HepG2 (cell line): ENCODE measurements at regions not wholly inside any gene's neighbourhood (a gene's known extent, or its start where the extent isn't known, plus 50 kb on each side); places are given as distances from the start of the nearest gene placed in this dataset.

Source experiments
- FOXA1 ChIP-seq, 2 experiments: fragments of 450-650 bp in 1 of 2; sonication (generic) in 1 of 2; formaldehyde crosslinking in 1 of 2; IDR thresholded peaks; 2 replicates each; pipeline versions ENCODE4 v1.4.0 to v1.6.1; 2016 to 2020; ENCODE audit warnings: missing genetic modification reagents in 1 of 2
- GATAD2A ChIP-seq: IDR thresholded peaks from 2 replicates; pipeline ENCODE4 v1.6.1; 2016
- HDAC1 ChIP-seq: sonication (generic); formaldehyde crosslinking; IDR thresholded peaks from 2 replicates; pipeline ENCODE4 v1.5.1; 2020; ENCODE audit warnings: mild to moderate bottlenecking, missing genetic modification reagents
- HDAC2 ChIP-seq: sonication (generic); formaldehyde crosslinking; IDR thresholded peaks from 2 replicates; pipeline ENCODE4 v1.4.0; 2020; ENCODE audit warnings: missing genetic modification reagents
- IRF2 ChIP-seq: IDR thresholded peaks from 2 replicates; pipeline ENCODE4 v1.6.1; 2018; ENCODE audit warnings: missing genetic modification reagents, missing compliant biosample characterization
- NCOA2 ChIP-seq: sonication (generic); formaldehyde crosslinking; IDR thresholded peaks from 2 replicates; pipeline ENCODE4 v1.8.0; 2022; ENCODE audit warnings: inconsistent platforms
- NFKBIZ ChIP-seq: IDR thresholded peaks from 2 replicates; pipeline ENCODE4 v1.6.1; 2018; ENCODE audit warnings: missing genetic modification reagents, missing compliant biosample characterization
- REPIN1 ChIP-seq: sonication (generic); formaldehyde crosslinking; IDR thresholded peaks from 2 replicates; pipeline ENCODE4 v1.8.0; 2022; ENCODE audit warnings: missing genetic modification reagents, low read depth, mild to moderate bottlenecking, borderline replicate concordance
- RXRA ChIP-seq: sonication (generic); formaldehyde crosslinking; IDR thresholded peaks from 2 replicates; pipeline ENCODE4 v1.5.1; 2020; ENCODE audit warnings: missing genetic modification reagents
- SKI ChIP-seq: fragments of 450-650 bp; IDR thresholded peaks from one replicate; pipeline ENCODE4 v1.6.1; 2018; ENCODE audit warnings: mild to moderate bottlenecking; ENCODE audit not compliant: partially characterized antibody
- SNAPC2 ChIP-seq: sonication (generic); formaldehyde crosslinking; IDR thresholded peaks from 2 replicates; pipeline ENCODE4 v1.8.1; 2022; ENCODE audit warnings: mild to moderate bottlenecking, missing genetic modification reagents
- SOX6 ChIP-seq, 2 experiments: fragments of 450-650 bp in 1 of 2; sonication (generic) in 1 of 2; formaldehyde crosslinking in 1 of 2; IDR thresholded peaks; 2 replicates each; pipeline versions ENCODE4 v1.4.0 to v1.6.1; 2017 to 2020; ENCODE audit warnings: antibody characterized with exemption in 1 of 2, mild to moderate bottlenecking in 1 of 2, missing genetic modification reagents in 1 of 2
- TCF7 ChIP-seq: sonication (generic); IDR thresholded peaks from 2 replicates; pipeline ENCODE4 v1.6.1; 2016; ENCODE audit warnings: antibody characterized with exemption, low read depth
- TOE1 ChIP-seq: sonication (generic); formaldehyde crosslinking; IDR thresholded peaks from 2 replicates; pipeline ENCODE4 v1.4.0; 2020; ENCODE audit warnings: mild to moderate bottlenecking, missing genetic modification reagents
- ZFP1 ChIP-seq: IDR thresholded peaks from 2 replicates; pipeline ENCODE4 v1.6.1; 2016
- ZNF121 ChIP-seq: sonication (generic); formaldehyde crosslinking; IDR thresholded peaks from 2 replicates; pipeline ENCODE4 v1.5.0; 2020; ENCODE audit warnings: mild to moderate bottlenecking, missing genetic modification reagents
- ZNF530 ChIP-seq: sonication (generic); formaldehyde crosslinking; IDR thresholded peaks from 2 replicates; pipeline ENCODE4 v1.5.0; 2020; ENCODE audit warnings: low read depth, mild to moderate bottlenecking, missing genetic modification reagents
- ZNF558 ChIP-seq: sonication (generic); formaldehyde crosslinking; IDR thresholded peaks from 2 replicates; pipeline ENCODE4 v1.9.0; 2022; ENCODE audit warnings: mild to moderate bottlenecking, missing genetic modification reagents, borderline replicate concordance
- TF ChIP-seq, protein P1 (sequence below): sonication (generic); formaldehyde crosslinking; IDR thresholded peaks from 2 replicates; pipeline ENCODE4 v1.5.1; 2020; ENCODE audit warnings: mild to moderate bottlenecking, missing genetic modification reagents, borderline replicate concordance
- TF ChIP-seq, protein P2 (sequence below): sonication (generic); formaldehyde crosslinking; IDR thresholded peaks from 2 replicates; pipeline ENCODE4 v1.4.0; 2020; ENCODE audit warnings: missing genetic modification reagents
- TF ChIP-seq, protein P3 (sequence below): IDR thresholded peaks from 2 replicates; pipeline ENCODE4 v1.6.1; 2016; ENCODE audit warnings: low read depth, borderline replicate concordance
- TF ChIP-seq, protein P4 (sequence below): IDR thresholded peaks from 2 replicates; pipeline ENCODE4 v1.6.1; 2012; ENCODE audit warnings: inconsistent platforms
- TF ChIP-seq, protein P5 (sequence below): IDR thresholded peaks from 2 replicates; pipeline ENCODE4 v1.6.1; 2018; ENCODE audit warnings: missing genetic modification reagents

DNA sequence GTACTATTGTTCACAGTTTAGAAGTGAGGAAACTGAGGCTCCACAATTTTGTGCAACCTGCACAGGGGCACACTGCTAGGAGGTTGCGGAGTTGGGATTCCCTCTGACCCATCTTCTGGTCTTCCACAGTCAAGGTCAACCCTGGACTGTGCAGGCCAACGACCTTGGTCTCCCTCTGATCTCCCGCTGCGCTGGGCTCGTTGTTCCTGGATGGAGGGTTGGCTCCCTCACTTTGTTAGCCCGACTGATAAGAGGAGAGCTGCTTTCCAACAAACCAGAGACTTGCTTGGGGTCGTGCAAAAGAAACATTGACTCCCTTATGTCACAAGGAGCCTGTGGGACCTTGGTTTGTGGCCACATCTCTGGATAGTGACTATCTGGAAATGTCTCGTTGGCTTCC, 187.6 kb downstream of the MYCN start (continued):
- TF ChIP-seq, protein P1, sequence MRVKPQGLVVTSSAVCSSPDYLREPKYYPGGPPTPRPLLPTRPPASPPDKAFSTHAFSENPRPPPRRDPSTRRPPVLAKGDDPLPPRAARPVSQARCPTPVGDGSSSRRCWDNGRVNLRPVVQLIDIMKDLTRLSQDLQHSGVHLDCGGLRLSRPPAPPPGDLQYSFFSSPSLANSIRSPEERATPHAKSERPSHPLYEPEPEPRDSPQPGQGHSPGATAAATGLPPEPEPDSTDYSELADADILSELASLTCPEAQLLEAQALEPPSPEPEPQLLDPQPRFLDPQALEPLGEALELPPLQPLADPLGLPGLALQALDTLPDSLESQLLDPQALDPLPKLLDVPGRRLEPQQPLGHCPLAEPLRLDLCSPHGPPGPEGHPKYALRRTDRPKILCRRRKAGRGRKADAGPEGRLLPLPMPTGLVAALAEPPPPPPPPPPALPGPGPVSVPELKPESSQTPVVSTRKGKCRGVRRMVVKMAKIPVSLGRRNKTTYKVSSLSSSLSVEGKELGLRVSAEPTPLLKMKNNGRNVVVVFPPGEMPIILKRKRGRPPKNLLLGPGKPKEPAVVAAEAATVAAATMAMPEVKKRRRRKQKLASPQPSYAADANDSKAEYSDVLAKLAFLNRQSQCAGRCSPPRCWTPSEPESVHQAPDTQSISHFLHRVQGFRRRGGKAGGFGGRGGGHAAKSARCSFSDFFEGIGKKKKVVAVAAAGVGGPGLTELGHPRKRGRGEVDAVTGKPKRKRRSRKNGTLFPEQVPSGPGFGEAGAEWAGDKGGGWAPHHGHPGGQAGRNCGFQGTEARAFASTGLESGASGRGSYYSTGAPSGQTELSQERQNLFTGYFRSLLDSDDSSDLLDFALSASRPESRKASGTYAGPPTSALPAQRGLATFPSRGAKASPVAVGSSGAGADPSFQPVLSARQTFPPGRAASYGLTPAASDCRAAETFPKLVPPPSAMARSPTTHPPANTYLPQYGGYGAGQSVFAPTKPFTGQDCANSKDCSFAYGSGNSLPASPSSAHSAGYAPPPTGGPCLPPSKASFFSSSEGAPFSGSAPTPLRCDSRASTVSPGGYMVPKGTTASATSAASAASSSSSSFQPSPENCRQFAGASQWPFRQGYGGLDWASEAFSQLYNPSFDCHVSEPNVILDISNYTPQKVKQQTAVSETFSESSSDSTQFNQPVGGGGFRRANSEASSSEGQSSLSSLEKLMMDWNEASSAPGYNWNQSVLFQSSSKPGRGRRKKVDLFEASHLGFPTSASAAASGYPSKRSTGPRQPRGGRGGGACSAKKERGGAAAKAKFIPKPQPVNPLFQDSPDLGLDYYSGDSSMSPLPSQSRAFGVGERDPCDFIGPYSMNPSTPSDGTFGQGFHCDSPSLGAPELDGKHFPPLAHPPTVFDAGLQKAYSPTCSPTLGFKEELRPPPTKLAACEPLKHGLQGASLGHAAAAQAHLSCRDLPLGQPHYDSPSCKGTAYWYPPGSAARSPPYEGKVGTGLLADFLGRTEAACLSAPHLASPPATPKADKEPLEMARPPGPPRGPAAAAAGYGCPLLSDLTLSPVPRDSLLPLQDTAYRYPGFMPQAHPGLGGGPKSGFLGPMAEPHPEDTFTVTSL, result peak; percentile 75
- TF ChIP-seq, protein P2, sequence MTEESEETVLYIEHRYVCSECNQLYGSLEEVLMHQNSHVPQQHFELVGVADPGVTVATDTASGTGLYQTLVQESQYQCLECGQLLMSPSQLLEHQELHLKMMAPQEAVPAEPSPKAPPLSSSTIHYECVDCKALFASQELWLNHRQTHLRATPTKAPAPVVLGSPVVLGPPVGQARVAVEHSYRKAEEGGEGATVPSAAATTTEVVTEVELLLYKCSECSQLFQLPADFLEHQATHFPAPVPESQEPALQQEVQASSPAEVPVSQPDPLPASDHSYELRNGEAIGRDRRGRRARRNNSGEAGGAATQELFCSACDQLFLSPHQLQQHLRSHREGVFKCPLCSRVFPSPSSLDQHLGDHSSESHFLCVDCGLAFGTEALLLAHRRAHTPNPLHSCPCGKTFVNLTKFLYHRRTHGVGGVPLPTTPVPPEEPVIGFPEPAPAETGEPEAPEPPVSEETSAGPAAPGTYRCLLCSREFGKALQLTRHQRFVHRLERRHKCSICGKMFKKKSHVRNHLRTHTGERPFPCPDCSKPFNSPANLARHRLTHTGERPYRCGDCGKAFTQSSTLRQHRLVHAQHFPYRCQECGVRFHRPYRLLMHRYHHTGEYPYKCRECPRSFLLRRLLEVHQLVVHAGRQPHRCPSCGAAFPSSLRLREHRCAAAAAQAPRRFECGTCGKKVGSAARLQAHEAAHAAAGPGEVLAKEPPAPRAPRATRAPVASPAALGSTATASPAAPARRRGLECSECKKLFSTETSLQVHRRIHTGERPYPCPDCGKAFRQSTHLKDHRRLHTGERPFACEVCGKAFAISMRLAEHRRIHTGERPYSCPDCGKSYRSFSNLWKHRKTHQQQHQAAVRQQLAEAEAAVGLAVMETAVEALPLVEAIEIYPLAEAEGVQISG, result peak; percentile 44; the same call in 1 of the 2 replicates
- TF ChIP-seq ZNF530 (CRISPR knock-in tag), result no peak
- peak; percentile 48; the same call in 1 of the 2 replicates for TF ChIP-seq GATAD2A (CRISPR knock-in tag)
- TF ChIP-seq SOX6 (IDR thresholded peaks at IDR 0.05), result no peak
- TF ChIP-seq SOX6 (CRISPR knock-in tag; IDR thresholded peaks at IDR 0.05), result peak; percentile 79
- TF ChIP-seq, protein P3, sequence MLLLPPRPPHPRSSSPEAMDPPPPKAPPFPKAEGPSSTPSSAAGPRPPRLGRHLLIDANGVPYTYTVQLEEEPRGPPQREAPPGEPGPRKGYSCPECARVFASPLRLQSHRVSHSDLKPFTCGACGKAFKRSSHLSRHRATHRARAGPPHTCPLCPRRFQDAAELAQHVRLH, result no peak
- peak; percentile 59 for TF ChIP-seq SKI
- TF ChIP-seq REPIN1 (CRISPR knock-in tag), result peak; percentile 65; the same call in 1 of the 2 replicates
- TF ChIP-seq, protein P4, sequence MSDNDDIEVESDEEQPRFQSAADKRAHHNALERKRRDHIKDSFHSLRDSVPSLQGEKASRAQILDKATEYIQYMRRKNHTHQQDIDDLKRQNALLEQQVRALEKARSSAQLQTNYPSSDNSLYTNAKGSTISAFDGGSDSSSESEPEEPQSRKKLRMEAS, result peak; percentile 25; the same call in 1 of the 2 replicates
- no peak for TF ChIP-seq ZNF558 (CRISPR knock-in tag)
- TF ChIP-seq TCF7, result peak; percentile 86
- no peak for TF ChIP-seq NFKBIZ (CRISPR knock-in tag)
- no peak for TF ChIP-seq FOXA1 (IDR thresholded peaks at IDR 0.05)
- TF ChIP-seq FOXA1 (CRISPR knock-in tag; IDR thresholded peaks at IDR 0.05), result 0 out of 2 replicates have a peak, but pooled peaks have one; percentile 6
- TF ChIP-seq RXRA (CRISPR knock-in tag), result peak; percentile 97
- TF ChIP-seq IRF2 (CRISPR knock-in tag), result peak; percentile 36; the same call in 1 of the 2 replicates
- TF ChIP-seq HDAC2 (CRISPR knock-in tag), result peak; percentile 44; the same call in 1 of the 2 replicates
- TF ChIP-seq ZFP1 (CRISPR knock-in tag), result no peak
- TF ChIP-seq ZNF121 (CRISPR knock-in tag), result peak; percentile 18; the same call in 1 of the 2 replicates
- TF ChIP-seq TOE1 (CRISPR knock-in tag), result no peak
- no peak for TF ChIP-seq SNAPC2 (CRISPR knock-in tag)
- peak; percentile 53; the same call in 1 of the 2 replicates for TF ChIP-seq HDAC1
- TF ChIP-seq NCOA2, result peak; percentile 63
- TF ChIP-seq, protein P5, sequence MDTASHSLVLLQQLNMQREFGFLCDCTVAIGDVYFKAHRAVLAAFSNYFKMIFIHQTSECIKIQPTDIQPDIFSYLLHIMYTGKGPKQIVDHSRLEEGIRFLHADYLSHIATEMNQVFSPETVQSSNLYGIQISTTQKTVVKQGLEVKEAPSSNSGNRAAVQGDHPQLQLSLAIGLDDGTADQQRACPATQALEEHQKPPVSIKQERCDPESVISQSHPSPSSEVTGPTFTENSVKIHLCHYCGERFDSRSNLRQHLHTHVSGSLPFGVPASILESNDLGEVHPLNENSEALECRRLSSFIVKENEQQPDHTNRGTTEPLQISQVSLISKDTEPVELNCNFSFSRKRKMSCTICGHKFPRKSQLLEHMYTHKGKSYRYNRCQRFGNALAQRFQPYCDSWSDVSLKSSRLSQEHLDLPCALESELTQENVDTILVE, result no peak
